ENCODE measurements at regions not wholly inside any gene's neighbourhood (a gene's known extent, or its start where the extent isn't known, plus 50 kb on each side); places are given as distances from the start of the nearest gene placed in this dataset.

DNA sequence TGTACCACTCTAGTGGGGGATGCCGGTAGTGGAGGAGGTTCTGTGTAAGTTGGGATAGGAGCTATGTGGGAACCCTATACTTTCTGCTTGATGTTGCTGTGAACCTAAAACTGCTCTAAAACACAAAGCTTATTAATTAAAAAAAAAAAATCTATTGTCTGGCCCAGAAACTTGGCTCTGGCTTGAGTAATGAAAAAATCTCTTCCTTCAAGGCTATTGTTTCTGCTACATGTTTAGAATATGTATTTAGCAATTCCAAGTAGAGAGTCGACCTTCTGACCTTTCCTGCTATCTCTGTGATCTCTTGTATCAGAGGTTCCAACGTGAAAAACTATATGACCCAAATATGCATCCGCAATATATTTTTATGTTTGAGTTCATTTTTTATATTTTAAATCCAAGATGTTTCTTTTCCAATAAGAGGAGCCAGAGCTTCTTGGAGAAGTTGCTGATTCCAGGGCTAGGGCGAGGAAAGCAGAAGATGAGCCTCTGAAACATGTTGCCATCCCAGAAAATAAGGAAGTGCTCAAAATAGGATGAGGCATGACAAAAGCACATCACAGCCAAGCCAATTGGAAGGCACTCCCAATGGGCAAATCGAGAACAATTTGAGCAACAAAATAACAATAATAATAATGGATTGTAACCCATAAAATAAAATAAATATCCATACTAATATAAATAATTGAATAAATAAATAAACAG lies 184.6 kb upstream of the TMEM260 start:
- no peak for TF ChIP-seq EZH2 (IDR thresholded peaks at IDR 0.05; ENCODE audit: borderline replicate concordance, insufficient read depth, low read depth, low read length, poor library complexity, severe bottlenecking)
- TF ChIP-seq, protein P1, sequence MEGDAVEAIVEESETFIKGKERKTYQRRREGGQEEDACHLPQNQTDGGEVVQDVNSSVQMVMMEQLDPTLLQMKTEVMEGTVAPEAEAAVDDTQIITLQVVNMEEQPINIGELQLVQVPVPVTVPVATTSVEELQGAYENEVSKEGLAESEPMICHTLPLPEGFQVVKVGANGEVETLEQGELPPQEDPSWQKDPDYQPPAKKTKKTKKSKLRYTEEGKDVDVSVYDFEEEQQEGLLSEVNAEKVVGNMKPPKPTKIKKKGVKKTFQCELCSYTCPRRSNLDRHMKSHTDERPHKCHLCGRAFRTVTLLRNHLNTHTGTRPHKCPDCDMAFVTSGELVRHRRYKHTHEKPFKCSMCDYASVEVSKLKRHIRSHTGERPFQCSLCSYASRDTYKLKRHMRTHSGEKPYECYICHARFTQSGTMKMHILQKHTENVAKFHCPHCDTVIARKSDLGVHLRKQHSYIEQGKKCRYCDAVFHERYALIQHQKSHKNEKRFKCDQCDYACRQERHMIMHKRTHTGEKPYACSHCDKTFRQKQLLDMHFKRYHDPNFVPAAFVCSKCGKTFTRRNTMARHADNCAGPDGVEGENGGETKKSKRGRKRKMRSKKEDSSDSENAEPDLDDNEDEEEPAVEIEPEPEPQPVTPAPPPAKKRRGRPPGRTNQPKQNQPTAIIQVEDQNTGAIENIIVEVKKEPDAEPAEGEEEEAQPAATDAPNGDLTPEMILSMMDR (IDR thresholded peaks at IDR 0.05) = no peak
